ENCODE measurements at regions not wholly inside any gene's neighbourhood (a gene's known extent, or its start where the extent isn't known, plus 50 kb on each side); places are given as distances from the start of the nearest gene placed in this dataset.

GRCh38 chr10:120691625-120692024, 159.5 kb upstream of the WDR11 start:
- TF ChIP-seq EZH2 (IDR thresholded peaks at IDR 0.05) (no peak), POLR2AphosphoS5 (IDR thresholded peaks at IDR 0.05; ENCODE audit: borderline replicate concordance, low read depth, low read length) (no peak)
